ENCODE measurements at regions not wholly inside any gene's neighbourhood (a gene's known extent, or its start where the extent isn't known, plus 50 kb on each side); places are given as distances from the start of the nearest gene placed in this dataset.

DNA sequence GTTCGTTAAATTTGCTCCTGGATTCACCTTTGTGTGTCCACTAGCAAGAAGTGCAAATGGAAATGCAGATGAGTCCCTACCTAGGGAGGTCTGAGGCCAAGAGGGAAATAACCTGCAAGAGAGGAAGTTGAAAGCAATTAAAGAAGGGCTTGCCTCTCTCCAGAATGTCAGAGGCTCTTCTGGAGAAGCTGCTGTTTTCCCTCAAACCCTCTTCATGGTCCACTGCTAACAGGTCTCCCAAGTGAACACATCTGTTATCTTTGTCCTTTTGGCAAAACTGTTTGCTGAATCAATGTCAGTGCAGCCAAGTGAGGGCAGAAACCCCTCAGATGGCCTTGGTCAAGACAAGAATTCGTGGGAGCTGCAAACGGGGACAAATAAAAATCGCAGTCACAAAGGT, 177.3 kb upstream of the PLXNA2 start:
- Histone ChIP-seq H3K9me3 (ENCODE audit: severe bottlenecking) (no peaks in the 10 kb centered on the region), H3K27me3 (ENCODE audit: insufficient read depth, low read depth, severe bottlenecking) (peaks cover 44% of the 10 kb centered on the region), H3K36me3 (no peaks in the 10 kb centered on the region), H3K27ac (no peak overlapping the region), H3K4me3 (ENCODE audit: low read depth, low read length) (no peak overlapping the region)
- no peak for TF ChIP-seq CTCF (IDR thresholded peaks at IDR 0.05; ENCODE audit: low read depth, low read length)
- DNase-seq: no peak

DNA sequence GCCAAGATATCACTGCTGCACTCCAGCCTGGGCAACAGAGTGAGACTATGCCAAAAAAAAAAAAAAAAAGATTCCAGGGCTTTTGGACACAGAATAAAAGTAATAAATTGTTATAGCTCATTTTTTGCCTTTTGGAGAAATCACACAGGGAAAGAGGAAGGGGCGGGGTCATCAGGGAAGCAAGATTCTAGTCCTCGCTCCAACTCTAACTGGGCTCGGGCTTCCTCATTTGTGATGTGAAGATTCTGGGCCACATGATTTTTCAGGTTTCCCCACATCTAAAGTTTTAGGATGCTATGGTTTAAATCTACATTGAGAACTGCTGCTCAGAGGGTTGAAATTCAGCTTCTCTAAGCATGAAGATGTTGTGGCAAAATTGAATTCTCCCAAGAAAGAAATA, 179.3 kb upstream of the PLXNA2 start:
- Histone ChIP-seq H3K36me3 (no peaks in the 10 kb centered on the region), H3K27me3 (ENCODE audit: insufficient read depth, low read depth, severe bottlenecking) (peaks cover 40% of the 10 kb centered on the region), H3K4me3 (ENCODE audit: low read depth, low read length) (no peak overlapping the region), H3K9me3 (ENCODE audit: severe bottlenecking) (no peaks in the 10 kb centered on the region), H3K27ac (no peak overlapping the region)
- DNase-seq: no peak
- TF ChIP-seq CTCF (IDR thresholded peaks at IDR 0.05; ENCODE audit: low read depth, low read length): no peak

DNA sequence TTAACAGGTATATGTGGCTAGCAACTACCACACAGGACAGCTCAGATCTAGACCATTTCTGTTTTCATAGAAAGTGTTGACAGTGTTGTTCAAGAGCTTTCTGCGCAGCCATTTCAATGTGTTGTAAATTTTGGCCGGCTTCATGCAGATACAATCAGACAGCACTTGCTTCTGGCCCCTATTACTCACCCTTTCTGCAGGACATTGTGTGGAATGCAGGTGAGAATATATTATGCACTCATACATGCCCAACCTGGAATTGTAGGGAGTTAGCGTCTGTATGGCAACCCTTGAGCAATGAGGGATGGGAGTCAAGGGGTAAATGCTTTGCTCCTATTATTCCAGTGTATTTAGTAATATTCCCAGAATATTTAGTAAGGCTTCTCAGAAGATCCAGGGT, 180.9 kb upstream of the PLXNA2 start:
- Histone ChIP-seq H3K27me3 (ENCODE audit: insufficient read depth, low read depth, severe bottlenecking) (peaks cover 28% of the 10 kb centered on the region), H3K27ac (no peak overlapping the region), H3K9me3 (ENCODE audit: severe bottlenecking) (no peaks in the 10 kb centered on the region), H3K4me3 (ENCODE audit: low read depth, low read length) (no peak overlapping the region), H3K36me3 (no peaks in the 10 kb centered on the region)
- TF ChIP-seq CTCF (IDR thresholded peaks at IDR 0.05; ENCODE audit: low read depth, low read length): no peak
- DNase-seq: no peak

DNA sequence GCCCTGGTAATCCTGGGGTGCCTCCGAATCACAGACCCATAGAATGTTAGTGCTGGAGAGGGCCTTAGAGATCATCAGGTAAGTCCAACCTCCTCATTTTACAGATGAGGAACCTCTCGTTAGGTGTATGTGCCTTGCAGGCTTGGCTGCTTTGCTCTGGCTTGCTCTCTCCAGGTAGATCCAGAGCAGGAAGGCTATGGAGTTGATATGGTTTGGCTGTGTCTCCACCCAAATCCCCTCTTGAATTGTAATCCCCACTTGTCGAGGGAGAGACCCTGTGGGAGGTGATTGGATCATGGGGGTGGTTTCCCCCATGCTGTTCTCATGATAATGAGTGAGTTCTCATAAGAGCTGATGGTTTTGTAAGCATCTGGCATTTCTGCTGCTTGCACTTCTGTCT, 186.0 kb upstream of the PLXNA2 start:
- Histone ChIP-seq H3K27ac (no peak overlapping the region), H3K36me3 (no peaks in the 10 kb centered on the region), H3K27me3 (ENCODE audit: insufficient read depth, low read depth, severe bottlenecking) (peaks cover 43% of the 10 kb centered on the region), H3K4me3 (ENCODE audit: low read depth, low read length) (no peak overlapping the region), H3K9me3 (ENCODE audit: severe bottlenecking) (no peaks in the 10 kb centered on the region)
- DNase-seq: no peak
- TF ChIP-seq CTCF (IDR thresholded peaks at IDR 0.05; ENCODE audit: low read depth, low read length): no peak

GRCh38 chr1:208431721-208432120, 187.5 kb upstream of the PLXNA2 start:
- H3K36me3 ChIP-seq: no peaks in the 10 kb centered on the region
- no peak for TF ChIP-seq CTCF (IDR thresholded peaks at IDR 0.05; ENCODE audit: low read depth, low read length)
- H3K4me3 ChIP-seq (ENCODE audit: low read depth, low read length): no peak overlapping the region
- DNase-seq: no peak
- no peaks in the 10 kb centered on the region for H3K9me3 ChIP-seq (ENCODE audit: severe bottlenecking)
- H3K27me3 ChIP-seq (ENCODE audit: insufficient read depth, low read depth, severe bottlenecking): peaks cover 46% of the 10 kb centered on the region
- no peak overlapping the region for H3K27ac ChIP-seq

DNA sequence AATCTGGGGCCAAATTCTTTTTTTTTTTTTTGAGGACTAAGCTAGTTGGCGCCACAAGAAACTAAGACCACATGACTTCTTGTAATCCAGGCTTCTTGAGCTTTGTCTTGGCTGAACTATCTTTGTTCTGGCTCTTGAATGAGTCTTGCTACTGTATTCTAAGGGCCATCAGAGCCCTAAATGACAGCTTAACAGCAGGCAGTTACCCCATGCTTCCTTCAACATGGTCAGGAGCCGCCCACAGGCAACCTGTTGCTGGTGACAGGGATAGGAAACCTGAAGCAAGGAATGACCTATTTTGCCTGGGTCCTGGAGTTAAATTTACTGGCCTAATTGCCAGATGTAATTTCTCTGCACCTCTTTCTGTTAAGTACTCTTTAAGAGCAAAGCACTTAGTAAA, 188.2 kb upstream of the PLXNA2 start:
- Histone ChIP-seq H3K27ac (no peak overlapping the region), H3K4me3 (ENCODE audit: low read depth, low read length) (no peak overlapping the region), H3K9me3 (ENCODE audit: severe bottlenecking) (no peaks in the 10 kb centered on the region), H3K27me3 (ENCODE audit: insufficient read depth, low read depth, severe bottlenecking) (peaks cover 46% of the 10 kb centered on the region), H3K36me3 (no peaks in the 10 kb centered on the region)
- TF ChIP-seq CTCF (IDR thresholded peaks at IDR 0.05; ENCODE audit: low read depth, low read length): no peak
- no peak for DNase-seq

Measured in WERI-Rb-1 (cell line).